GM21360 (cell line): ENCODE measurements at regions not wholly inside any gene's neighbourhood (a gene's known extent, or its start where the extent isn't known, plus 50 kb on each side); places are given as distances from the start of the nearest gene placed in this dataset.
"Not testable (repeated sequence)": the region's sequence is repeated elsewhere in the genome, so short reads cannot be mapped to it uniquely, and the experiment has no call there.

Experiments used
- ATAC-seq: cut with Tn5 transposase; IDR thresholded peaks from one replicate; pipeline ENCODE4 v1.9.1; 2021; ENCODE audit warnings: mild to moderate bottlenecking, moderate library complexity; ENCODE audit not compliant: unreplicated experiment

DNA sequence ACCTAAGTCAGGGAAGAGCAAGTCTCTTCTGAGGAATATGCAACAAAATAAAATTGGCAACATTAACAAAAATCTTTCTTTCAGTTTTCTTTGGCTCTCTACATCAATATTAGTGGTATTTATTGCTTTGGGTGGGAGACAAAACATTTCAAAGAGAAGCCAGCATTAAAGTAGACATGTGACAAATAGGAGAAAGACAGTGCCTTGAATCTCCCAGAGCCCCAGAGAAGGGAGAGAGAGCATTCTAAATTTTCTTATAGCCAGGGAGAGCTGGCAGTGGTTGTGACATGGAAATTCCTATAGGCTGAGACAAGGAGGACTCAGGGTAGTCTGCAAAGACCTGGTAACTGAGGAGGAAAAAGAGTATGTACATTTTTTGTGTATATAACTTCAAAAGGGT lies 79.4 kb upstream of the NREP start:
- no peak for ATAC-seq

DNA sequence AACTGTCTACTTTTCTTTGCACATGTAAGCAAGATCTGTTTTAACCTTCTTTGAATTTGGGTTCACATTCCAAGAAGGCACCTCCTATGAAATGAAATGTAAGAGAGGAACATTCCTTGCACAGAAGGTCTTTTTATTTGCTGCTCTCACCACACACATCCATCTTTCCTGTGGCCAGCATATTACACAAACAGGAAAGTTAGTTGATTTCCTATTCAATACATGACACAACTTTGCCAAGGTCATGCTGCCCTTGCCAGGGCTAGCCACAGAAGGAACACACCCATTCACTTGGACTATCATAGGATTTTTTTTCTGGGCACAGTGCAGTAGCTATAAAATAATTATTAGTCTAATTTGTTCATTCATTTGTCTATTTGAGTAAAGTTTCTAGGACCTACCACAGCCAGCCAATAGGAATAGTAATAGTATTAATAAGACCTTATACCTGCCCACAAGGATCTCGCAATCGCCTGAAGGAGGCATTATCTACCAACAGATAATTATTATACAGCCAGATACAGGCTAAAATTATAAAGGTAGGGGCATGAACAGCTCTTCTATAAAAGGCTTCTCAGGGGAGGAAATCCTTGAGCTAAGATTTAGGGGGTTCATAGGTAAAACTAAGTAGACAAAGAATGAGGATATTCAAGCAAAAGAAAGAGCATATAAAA lies 78.1 kb upstream of the NREP start:
- ATAC-seq: no peak

DNA sequence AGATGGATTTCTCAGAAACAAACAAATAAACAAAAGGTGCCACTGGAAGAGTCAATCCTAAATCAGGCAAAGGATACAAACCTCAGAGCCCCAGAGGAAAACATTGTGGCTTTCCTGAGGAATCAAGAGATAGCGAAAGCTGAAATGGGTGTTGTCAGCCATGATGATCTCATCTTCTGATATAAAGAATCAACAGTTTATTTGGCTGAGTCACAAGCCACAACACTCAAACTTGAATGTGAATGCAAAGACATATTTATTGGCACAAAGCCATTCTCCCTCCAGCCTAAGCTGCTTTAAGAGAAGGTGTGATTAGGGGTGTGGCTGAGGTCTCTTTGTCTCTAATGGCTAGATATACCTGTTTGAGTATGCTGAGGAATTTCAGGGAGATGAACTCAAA lies 73.3 kb upstream of the NREP start:
- no peak for ATAC-seq

DNA sequence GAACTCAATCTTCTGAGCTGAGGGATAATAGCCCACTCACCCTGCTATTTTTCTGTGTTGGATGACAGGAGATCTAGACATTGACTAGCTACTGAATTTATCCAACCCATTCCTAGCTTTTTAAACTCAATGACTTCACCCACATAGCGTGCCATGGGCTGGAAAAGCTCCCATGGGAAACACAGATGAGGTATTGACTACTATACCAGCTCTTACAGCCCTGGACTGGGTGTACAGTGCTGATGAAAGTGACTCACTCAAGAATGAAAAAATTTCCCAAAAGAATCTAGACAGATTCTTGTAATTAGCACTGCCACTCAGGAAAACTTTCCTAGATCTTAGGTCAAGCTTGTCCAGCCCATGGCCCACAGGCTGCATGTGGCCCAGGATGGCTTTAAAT lies 72.7 kb upstream of the NREP start:
- ATAC-seq: no peak

DNA sequence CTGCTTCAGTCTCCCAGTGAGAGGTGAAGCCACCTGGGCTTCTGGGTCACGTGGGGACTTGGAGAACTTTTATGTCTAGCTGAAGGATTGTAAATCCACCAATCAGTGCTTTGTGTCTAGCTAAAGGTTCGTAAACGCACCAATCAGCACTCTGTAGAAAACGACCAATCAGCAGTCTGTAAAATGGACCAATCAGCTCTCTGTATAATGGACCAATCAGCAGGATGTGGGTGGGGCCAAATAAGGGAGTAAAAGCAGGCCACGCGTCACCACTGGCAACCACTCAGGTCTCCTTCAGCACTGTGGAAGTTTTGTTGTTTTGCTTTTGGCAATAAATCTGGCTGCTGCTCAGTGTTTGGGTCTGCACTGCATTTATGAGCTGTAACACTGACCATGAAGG lies 69.1 kb upstream of the NREP start:
- ATAC-seq: no peak

DNA sequence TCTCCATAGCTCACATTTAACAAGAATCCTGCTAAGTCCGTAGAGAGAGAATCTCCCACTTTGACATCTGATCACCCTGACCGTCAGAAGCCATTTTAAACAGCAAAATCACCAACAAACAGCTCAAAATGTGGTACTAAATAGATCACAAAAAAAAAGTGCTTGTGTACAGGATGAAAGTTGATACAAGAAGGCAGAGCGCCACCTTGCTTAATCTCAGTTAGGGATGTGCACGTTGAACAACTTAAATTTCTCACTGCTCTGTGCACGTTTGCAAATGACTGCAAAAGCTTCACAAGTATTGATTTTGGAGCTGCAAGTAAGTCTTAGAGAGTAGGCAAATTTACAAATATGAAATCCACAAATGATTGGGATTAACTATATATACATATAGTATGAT lies 63.1 kb upstream of the NREP start:
- ATAC-seq: no peak

DNA sequence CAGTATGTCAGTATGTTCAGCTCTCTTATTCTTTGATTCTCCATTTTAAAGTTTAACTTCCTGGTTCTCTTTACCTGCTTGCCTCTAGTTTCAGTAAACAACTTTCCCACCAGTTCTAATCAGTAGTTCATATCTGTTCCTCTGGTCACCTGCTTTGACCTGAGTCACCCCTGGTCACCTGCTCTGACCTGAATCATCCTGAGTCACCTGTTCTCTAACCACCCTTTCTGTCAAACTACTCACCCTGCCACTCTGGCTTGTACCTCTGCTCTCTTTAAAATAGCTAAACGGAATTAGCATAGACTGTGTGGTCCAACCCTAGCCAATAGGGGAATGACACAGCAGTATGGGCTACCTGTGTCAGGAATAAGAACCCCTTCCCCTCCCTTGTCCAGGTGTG lies 62.0 kb upstream of the NREP start:
- ATAC-seq: not testable (repeated sequence)

DNA sequence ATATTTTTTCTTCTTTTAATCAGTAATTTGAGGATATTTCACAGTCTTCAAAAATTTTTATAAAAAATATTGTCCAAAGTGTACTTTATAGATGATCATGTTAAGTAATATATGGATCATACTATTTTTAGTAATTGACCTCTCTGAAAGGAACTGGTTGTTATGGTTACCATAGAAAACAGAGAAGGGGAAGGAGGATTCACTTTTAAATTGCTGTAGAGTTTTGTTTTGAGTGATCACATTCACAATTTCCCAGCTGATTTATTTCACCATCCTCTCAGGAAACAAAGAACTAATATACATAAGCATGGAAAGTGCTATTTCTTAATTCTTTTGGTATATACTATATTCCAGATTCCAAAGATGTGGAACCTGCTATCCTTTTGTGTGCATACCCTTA lies 56.5 kb upstream of the NREP start:
- ATAC-seq: no peak

DNA sequence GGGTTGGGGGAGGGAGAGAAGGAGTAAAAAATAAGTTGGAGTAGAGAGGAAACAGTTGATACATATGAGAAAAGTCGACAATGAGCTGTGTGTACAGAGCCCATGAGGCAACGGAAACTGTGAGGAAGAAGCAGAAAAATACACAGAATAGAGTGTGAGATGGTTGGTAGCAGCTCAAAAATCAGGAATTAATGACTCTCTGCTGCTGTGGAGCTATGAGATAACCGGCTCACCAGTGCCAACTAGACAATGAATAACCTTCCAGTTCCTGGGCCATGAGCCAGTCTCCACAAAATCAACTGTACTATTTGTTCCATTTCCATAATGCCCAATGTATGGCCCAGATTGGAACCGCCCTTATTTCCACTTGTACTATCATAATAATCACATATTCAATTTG lies 53.1 kb upstream of the NREP start:
- no peak for ATAC-seq
